HG03095 (cell line): ENCODE measurements at regions not wholly inside any gene's neighbourhood (a gene's known extent, or its start where the extent isn't known, plus 50 kb on each side); places are given as distances from the start of the nearest gene placed in this dataset.
A peak's percentile ranks its signal among the peaks of the same experiment; 100 is the strongest.
"Not testable (repeated sequence)": the region's sequence is repeated elsewhere in the genome, so short reads cannot be mapped to it uniquely, and the experiment has no call there.

Experiments used
- ATAC-seq: cut with Tn5 transposase; IDR thresholded peaks from one replicate; pipeline ENCODE4 v1.9.1; 2021; ENCODE audit warnings: moderate library complexity; ENCODE audit not compliant: unreplicated experiment

DNA sequence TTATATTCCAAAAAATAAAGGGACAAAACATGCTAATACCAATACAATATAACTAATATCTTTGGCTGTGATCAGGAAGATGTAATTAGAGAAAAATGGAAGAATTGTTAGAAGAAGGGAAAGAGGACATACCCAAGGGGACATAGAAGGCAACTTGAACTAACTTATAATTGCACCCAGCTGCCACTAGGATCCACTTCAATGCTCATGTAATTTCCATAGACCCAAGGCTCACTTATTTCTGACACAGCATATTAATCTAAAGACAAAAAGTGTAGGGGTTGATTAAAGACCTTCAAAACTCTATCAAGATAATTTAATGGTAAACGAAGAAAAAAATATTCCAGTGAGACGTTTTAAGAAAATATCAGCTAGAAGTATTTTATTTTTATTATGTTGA lies 396.0 kb upstream of the ADGRB3 start:
- ATAC-seq = no peak

- peak; percentile 65 for ATAC-seq
Measured at GRCh38 chr6:68238097-68238601, 396.9 kb upstream of the ADGRB3 start.

DNA sequence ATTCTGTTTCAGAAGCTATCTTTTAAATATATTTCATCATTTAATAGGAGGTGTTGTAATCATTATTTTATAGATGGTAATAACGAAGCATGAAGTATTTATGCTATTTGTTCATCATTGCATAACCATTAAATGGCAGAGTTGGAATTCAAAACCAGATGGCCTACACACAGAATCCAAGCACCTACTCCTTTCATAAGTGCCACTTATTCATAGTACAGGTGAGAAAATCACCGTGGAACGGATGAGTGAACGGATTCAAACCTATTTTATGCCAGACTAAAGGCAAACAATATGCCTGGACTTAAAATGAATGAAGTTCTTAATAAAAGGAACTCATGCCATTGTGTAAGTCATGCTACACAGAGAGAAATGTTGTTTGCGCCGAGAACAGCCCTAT lies 397.9 kb upstream of the ADGRB3 start:
- ATAC-seq = no peak

DNA sequence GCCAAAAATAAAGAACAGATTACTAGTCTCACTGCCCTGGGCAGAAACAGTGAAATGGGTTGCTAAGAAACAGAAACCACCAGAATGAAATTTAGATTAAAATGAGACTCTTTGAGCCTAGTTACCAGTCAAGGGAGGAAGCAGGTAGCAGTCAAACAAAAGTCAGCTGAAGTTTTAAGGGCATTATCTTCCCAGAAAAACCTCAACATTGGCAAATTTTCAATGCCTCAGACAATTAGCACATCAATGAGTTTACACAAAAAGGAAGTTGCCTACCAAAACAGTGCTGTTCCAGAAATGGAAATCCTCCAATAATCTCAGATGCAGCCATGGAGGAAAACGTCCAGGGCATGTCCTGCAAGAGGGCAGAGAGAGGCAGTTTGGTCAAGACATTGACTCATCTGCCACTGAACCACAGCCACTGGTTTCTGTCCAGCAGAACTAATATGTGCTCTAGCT lies 399.7 kb upstream of the ADGRB3 start:
- no peak for ATAC-seq

DNA sequence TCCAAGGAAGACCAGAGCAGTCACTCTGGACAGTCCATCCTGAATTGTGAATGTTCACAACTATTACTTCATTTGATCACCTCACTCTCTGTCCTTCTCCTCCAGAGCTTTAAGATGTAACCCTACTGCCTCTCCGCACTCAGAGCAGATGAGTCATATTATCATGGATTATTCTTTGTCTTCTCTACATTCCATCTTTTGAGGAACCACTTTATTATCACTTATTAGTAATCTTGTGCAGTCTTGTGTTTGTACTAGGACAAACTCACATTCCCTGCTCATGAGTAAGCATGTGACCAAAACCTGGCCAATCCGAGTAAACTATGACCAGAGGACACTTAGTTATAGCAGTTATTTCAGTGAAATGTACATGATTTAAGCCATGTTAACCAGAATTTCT lies 401.5 kb upstream of the ADGRB3 start:
- ATAC-seq = no peak

DNA sequence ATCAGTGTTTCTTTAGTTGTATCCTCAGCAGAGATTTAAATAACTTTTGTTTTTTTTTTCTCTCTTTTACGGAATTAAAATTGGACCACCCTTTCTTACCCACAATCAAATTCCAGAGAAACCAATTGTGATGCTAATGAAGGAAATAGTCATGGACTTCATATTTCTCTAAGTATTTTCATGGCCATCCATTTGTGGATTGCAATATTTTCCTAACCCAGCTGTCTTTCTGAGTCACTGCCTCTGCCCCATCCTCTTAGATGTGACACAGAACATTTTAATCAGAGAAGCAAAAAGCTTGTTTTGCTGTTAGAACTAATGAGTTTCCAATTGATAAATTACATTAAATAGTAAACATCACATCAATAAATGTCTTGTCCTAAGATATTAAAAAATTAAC lies 405.5 kb upstream of the ADGRB3 start:
- no peak for ATAC-seq

DNA sequence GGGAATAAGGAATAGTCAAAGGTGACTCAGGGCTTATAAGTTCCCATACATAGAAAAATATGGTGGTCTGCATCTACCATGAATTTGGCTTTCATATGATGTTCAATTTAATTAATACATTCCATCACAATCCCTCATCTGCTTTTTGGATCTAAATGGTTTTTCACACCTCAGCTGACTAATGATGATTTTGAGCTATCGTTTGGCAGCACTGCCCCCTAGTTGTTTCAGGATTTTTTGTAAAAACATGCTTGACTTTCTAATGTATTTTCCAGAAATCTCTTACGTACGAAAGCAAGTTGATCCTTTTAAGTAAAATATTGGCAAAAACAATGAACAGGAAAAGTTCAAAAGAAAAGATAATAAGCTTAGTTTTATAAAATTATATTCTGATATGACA lies 408.6 kb upstream of the ADGRB3 start:
- no peak for ATAC-seq

- ATAC-seq = no peak
Measured at GRCh38 chr6:68225729-68226128, 409.4 kb upstream of the ADGRB3 start.

DNA sequence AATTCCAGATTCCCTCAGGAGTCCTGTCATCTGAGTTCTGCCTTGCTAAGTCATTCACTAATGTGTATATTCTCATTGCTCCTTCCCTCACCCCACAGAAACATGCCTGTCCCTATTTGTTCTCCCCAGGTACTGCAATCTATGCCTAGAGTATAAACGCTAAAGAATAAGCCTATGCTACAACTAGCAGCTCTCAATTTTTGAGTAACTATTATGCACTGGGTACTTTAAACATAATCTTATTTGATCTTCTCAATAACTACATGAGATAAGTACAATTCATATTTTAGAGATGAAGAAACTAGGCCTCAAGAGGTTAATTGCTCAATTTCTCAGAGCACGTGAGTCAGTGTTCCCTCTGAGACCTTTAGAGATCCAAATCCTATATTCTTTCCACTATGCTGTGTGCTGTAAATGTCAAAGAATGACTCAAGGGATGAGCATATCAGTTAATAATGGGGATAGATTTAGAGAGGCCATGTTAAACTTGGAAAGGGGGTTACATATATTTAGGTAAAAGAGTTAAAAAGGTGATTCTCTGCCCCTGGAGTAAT lies 423.8 kb upstream of the ADGRB3 start:
- no peak for ATAC-seq

- ATAC-seq = not testable (repeated sequence)
Measured at GRCh38 chr6:68207612-68208011, 427.5 kb upstream of the ADGRB3 start.

DNA sequence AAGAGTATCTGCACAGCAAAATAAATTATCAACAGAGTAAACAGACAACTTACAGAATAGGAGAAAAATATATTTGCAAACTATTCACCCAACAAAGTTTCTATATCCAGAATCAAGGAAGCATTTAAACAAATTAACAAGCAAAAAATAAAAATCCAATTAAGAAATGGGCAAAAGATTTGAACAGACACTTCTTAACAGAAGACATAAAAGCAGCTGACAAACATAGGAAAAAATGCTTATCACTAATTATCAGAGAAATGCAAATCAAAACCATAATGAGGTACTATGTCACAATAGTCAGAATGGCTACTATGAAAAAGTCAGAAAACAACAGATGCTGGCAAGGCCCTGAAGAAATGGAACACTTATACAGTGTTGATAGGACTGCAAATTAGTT lies 434.2 kb upstream of the ADGRB3 start:
- ATAC-seq = no peak

GRCh38 chr6:68197356-68197755 lies 437.7 kb upstream of the ADGRB3 start:
- no peak for ATAC-seq

DNA sequence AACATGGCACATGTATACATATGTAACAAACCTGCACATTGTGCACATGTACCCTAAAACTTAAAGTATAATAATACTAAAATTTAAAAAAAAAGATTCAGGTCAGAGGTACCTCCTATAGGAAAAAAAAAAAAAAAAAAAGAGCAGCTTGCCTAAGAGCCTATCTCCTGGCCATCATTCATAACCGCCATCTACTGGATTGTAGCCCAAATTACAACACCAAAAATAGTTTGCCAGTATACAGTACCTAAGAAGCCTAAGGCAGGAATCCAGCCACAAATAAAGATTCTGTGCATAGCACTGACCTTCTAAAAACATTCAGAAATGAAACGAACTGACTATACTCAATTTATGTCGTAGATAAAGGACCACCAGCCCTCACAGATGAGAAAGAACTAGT lies 438.4 kb upstream of the ADGRB3 start:
- peak; percentile 65 for ATAC-seq

DNA sequence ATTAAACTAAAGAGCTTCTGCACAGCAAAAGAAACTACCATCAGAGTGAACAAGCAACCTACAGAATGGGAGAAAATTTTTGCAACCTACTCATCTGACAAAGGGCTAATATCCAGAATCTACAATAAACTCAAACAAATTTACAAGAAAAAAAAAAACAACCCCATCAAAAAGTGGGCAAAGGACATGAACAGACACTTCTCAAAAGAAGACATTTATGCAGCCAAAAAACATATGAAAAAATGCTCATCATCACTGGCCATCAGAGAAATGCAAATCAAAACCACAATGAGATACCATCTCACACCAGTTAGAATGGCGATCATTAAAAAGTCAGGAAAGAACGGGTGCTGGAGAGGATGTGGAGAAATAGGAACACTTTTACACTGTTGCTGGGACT lies 439.3 kb upstream of the ADGRB3 start:
- not testable (repeated sequence) for ATAC-seq

GRCh38 chr6:68194846-68195478 lies 440.1 kb upstream of the ADGRB3 start:
- no peak for ATAC-seq

DNA sequence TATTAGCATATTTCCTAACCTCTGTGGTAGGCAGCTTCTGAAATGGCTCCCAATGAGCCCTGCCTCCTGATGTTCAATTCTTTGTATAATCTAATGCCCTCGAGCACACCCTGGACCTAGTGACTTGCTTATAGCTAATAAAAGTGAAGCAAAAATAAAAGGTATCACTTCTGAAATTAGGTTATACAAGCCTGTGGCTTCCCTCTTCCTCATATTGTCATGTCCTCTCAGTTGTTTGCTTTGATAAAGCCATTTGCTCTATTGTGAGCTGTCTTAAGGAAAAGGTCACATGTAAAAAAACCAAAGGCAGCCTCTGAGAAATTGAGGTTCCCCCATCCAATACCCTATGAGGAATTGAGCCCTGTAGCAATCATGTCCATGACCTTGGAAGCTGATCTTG lies 442.1 kb upstream of the ADGRB3 start:
- no peak for ATAC-seq

GRCh38 chr6:68189217-68189815 lies 445.8 kb upstream of the ADGRB3 start:
- no peak for ATAC-seq

DNA sequence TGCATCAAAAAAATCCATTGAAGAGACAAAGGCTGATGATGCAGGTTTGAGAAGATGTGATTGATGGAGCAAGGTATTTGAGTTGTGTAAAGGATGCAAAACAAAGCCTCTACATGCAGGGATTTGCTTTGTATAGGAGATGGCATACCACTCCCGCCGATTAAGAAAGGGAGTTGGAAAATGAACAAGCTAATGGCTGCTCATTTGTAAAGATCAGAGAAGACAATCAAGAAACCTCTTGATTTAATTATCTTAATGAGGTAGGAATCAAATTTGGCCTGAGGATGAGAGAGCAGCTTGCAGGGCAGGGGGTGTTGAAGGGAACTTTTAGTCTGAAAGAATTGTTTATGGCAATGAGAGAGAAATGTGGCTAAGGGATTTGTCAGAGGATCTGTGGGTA lies 448.2 kb upstream of the ADGRB3 start:
- ATAC-seq = no peak

DNA sequence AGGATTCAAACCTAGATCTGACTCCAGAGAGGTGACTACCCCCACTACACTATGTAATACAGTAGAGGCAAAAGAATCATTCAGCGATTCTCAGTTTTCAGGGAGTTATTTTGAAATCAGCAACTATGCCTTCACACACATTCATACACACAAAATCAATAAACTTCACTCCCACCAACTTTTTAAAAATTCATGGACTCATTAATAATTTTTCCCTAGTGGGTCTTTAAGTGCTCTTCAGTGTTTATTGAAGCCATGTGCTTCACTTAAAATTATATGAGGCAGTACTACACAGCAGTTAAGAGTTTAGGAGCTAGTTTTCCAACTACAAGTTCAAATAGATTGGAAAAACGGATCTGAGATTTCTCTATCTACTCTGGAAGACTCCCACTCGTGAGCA lies 452.7 kb upstream of the ADGRB3 start:
- ATAC-seq = no peak

GRCh38 chr6:68181027-68181426 lies 454.1 kb upstream of the ADGRB3 start:
- not testable (repeated sequence) for ATAC-seq

DNA sequence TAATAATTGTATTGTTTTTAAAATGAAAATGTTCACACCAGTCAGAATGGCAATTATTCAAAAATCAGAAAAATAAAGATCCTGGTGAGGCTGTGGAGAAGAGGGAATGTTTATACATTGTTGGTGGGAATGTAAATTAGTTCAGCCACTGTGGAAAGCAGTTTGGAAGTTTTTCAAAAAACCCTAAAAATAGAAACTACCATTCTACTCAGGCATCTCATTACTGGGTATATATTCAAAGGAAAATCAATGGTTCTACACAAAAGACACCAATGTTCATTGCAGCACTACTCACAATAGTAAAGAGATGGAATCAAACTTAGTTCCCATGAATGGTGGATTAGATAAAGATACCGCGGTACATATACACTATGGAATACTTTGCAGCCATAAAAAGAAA lies 461.5 kb upstream of the ADGRB3 start:
- no peak for ATAC-seq

- ATAC-seq = no peak
Measured at GRCh38 chr6:68169922-68170321, 465.2 kb upstream of the ADGRB3 start.
